ENCODE measurements at regions not wholly inside any gene's neighbourhood (a gene's known extent, or its start where the extent isn't known, plus 50 kb on each side); places are given as distances from the start of the nearest gene placed in this dataset.

DNA sequence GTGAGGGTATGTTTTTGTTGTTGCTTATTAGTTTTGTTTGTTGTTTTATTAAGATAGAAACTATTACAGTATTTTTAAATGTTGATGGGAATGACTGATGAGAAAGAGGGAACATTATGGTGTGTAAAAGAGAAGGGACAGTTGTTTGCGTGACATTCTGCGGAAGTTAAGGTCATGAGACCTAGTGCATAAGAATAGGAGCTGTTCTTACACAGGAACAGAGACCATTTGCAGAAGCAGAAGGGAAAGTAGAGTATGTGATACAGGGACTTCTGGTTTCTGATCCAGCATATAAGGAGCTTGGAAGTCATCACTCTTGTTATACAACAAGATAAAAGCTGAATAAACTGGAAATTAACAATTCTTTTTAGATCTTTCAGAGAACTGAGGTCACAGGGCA lies 299.2 kb upstream of the API5 start:
- TF ChIP-seq, protein P1, sequence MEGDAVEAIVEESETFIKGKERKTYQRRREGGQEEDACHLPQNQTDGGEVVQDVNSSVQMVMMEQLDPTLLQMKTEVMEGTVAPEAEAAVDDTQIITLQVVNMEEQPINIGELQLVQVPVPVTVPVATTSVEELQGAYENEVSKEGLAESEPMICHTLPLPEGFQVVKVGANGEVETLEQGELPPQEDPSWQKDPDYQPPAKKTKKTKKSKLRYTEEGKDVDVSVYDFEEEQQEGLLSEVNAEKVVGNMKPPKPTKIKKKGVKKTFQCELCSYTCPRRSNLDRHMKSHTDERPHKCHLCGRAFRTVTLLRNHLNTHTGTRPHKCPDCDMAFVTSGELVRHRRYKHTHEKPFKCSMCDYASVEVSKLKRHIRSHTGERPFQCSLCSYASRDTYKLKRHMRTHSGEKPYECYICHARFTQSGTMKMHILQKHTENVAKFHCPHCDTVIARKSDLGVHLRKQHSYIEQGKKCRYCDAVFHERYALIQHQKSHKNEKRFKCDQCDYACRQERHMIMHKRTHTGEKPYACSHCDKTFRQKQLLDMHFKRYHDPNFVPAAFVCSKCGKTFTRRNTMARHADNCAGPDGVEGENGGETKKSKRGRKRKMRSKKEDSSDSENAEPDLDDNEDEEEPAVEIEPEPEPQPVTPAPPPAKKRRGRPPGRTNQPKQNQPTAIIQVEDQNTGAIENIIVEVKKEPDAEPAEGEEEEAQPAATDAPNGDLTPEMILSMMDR (IDR thresholded peaks at IDR 0.05 in 4 of 5, conservative IDR thresholded peaks at IDR 0.05 in 1 of 5), result no peak
- TF ChIP-seq POLR2A (IDR thresholded peaks at IDR 0.05), result no peak
